ENCODE measurements at regions not wholly inside any gene's neighbourhood (a gene's known extent, or its start where the extent isn't known, plus 50 kb on each side); places are given as distances from the start of the nearest gene placed in this dataset.

DNA sequence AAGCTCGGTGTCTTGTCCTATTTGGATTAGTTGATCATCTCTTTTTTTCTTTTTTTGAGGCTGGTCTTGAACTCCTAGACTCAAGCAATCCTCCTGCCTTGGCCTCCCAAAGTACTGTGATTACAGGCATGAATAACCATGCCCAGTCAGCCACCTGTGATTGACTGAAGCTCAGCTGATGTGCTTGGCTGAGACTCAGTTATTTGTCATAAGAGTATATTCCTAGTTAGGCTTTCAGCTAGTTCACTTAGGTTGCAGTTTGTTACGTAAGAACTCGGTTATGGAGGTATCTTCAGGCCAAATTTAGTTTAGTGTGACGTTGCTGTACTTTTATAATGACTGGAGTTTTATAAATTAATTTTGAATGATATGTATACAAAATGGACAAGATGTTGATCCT lies 365.0 kb downstream of the SV2B start:
- TF ChIP-seq, protein P1, sequence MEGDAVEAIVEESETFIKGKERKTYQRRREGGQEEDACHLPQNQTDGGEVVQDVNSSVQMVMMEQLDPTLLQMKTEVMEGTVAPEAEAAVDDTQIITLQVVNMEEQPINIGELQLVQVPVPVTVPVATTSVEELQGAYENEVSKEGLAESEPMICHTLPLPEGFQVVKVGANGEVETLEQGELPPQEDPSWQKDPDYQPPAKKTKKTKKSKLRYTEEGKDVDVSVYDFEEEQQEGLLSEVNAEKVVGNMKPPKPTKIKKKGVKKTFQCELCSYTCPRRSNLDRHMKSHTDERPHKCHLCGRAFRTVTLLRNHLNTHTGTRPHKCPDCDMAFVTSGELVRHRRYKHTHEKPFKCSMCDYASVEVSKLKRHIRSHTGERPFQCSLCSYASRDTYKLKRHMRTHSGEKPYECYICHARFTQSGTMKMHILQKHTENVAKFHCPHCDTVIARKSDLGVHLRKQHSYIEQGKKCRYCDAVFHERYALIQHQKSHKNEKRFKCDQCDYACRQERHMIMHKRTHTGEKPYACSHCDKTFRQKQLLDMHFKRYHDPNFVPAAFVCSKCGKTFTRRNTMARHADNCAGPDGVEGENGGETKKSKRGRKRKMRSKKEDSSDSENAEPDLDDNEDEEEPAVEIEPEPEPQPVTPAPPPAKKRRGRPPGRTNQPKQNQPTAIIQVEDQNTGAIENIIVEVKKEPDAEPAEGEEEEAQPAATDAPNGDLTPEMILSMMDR (IDR thresholded peaks at IDR 0.05; ENCODE audit: low read depth, low read length): no peak
- Histone ChIP-seq H3K27me3 (no peaks in the 10 kb centered on the region), H3K36me3 (no peaks in the 10 kb centered on the region), H3K27ac (no peak overlapping the region), H3K4me1 (ENCODE audit: low read depth) (no peaks in the 10 kb centered on the region), H3K4me3 (no peak overlapping the region), H3K9me3 (ENCODE audit: low read depth) (no peaks in the 10 kb centered on the region)
- DNase-seq (ENCODE audit: low read depth in 1 of 2, low spot score in 1 of 2): no peak

DNA sequence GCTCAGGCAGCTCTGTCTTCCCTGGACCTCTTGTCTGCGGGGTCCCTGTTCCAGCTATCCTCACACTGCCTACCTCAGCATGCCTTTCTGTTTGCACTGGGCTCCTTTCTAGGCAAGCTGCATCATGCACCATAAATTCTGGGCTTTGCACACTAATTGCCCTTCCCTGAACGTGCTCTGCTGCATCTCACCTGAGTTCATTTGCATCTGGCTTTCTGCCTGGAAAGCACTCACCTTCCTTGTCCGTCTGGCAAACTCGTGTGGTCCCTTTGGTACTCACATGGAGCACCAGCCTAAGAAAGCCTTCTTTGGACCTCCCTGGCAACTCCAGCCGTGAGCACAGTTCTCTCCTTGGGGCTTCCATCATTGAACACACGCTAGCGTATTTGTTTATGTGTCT lies 365.6 kb downstream of the SV2B start:
- Histone ChIP-seq H3K4me3 (no peak overlapping the region), H3K27me3 (no peaks in the 10 kb centered on the region)

DNA sequence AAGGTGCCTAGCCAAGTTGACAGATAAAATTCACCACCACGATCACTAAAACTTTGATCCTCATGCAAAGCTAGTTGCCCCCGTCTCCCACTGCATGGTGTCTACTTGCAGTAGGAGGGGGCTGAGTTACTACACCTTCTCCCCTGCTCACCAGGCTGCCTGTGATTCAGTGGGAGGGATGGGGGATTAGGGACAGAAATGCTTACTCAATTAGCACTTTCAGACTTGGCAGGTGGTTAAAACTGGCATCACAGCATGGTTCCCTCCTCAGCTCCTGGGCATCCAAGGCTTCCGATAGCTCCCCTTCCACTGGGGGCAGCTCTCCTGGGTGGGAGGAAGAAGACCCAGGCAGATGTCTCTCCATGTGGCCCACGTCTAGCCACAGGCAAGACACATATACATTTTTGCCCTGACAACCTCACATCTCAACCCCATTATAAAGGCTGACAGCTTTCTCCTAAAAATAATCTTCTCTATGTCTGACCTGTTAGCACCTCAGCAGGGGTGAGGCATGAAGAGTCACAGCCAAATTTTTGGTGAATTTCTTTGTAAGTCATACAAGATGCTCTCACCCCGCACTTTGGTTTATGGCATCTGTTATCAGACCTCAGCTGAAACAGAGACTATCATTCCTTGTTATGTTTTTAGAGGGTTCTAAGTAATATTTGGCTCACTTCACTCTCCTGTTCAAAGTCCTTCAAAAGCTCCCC lies 369.0 kb downstream of the SV2B start:
- Histone ChIP-seq H3K36me3 (no peaks in the 10 kb centered on the region), H3K27ac (no peak overlapping the region), H3K4me1 (ENCODE audit: low read depth) (no peaks in the 10 kb centered on the region), H3K27me3 (no peaks in the 10 kb centered on the region), H3K4me3 (no peak overlapping the region), H3K9me3 (ENCODE audit: low read depth) (no peaks in the 10 kb centered on the region)
- no peak for DNase-seq (ENCODE audit: low read depth in 1 of 2, low spot score in 1 of 2)
- TF ChIP-seq, protein P1 (IDR thresholded peaks at IDR 0.05; ENCODE audit: low read depth, low read length): no peak

More for the DNA sequence above, 365.6 kb downstream of the SV2B start:
- Histone ChIP-seq H3K9me3 (ENCODE audit: low read depth) (no peaks in the 10 kb centered on the region), H3K27ac (no peak overlapping the region), H3K36me3 (no peaks in the 10 kb centered on the region), H3K4me1 (ENCODE audit: low read depth) (no peaks in the 10 kb centered on the region)
- TF ChIP-seq, protein P1 (IDR thresholded peaks at IDR 0.05; ENCODE audit: low read depth, low read length): no peak
- no peak for DNase-seq (ENCODE audit: low read depth in 1 of 2, low spot score in 1 of 2)

DNA sequence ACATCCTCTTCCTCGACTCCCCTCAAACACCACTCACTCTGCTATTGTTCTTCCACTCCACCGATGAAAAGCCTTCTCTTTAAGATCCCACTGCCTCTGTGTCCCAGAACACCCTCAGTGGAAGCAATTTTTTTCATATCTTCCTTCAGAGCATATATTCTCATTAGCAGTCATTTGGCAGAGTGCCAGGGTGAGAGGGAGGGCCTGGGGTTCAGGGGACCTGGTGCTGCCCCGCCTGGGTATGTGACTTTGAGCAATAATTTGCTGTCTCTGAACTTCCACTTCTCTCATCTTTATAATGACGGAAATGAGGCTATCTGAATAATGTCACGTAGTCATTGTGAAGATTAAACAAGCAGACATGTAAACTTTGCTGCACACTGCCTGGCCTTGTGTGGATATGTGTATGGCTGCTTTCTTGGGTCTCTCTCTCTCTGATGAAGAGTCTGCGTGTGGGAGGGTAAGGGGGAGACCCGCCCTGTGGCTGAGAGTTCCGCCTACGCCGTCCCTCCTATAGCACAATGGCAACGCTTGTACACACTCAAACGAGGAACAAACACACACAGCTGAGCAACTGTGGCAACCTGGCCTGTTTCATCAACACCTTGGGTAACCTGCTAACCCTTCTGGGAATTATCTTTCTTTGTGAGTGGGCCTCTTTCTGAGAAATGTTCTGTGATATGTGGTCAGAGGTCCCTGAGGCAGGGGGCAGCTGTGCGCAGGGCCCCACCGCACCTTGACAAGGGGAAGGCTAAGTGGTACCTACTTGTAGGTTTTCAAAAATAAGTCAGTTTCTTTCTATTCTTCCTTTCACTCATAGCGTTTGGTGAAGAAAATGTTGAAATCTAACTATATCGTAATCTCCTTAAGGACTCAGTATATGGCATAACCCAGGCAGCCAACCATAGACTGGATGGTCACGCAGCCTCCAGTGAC lies 369.8 kb downstream of the SV2B start:
- Histone ChIP-seq H3K36me3 (no peaks in the 10 kb centered on the region), H3K9me3 (ENCODE audit: low read depth) (no peaks in the 10 kb centered on the region), H3K27ac (no peak overlapping the region), H3K27me3 (no peaks in the 10 kb centered on the region), H3K4me1 (ENCODE audit: low read depth) (no peaks in the 10 kb centered on the region), H3K4me3 (no peak overlapping the region)
- DNase-seq (ENCODE audit: low read depth in 1 of 2, low spot score in 1 of 2): peak in 1 of 2 donors; percentile 3
- TF ChIP-seq, protein P1 (IDR thresholded peaks at IDR 0.05; ENCODE audit: low read depth, low read length): no peak

DNA sequence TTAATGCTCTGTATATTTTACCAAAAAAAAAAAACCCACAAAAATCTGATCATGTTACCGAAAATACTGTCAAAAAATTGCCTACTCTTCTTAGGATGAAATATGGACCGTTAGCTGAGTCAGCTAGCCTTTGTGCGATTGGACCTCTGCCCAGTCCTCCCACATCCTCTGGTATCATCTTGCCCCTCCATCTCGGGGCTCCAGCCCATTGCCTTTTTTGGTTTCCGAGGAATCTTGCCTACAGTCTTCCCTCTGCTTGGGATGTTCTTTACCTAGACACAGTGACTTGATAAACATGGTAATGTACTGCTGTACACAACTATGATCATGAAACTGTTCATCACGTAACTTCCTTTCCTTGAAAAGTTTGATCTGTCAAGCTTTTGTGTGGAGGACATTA lies 371.4 kb downstream of the SV2B start:
- no peak overlapping the region for H3K4me3 ChIP-seq
- TF ChIP-seq, protein P1 (IDR thresholded peaks at IDR 0.05; ENCODE audit: low read depth, low read length): no peak
- no peak overlapping the region for H3K27ac ChIP-seq
- peak in 1 of 2 donors; percentile 27 for DNase-seq (ENCODE audit: low read depth in 1 of 2, low spot score in 1 of 2)
- no peaks in the 10 kb centered on the region for H3K4me1 ChIP-seq (ENCODE audit: low read depth)
- H3K36me3 ChIP-seq: no peaks in the 10 kb centered on the region
- no peaks in the 10 kb centered on the region for H3K9me3 ChIP-seq (ENCODE audit: low read depth)
- H3K27me3 ChIP-seq: no peaks in the 10 kb centered on the region

Measured in cardiac muscle cell (in vitro differentiated cells and primary cell).